ENCODE measurements at regions not wholly inside any gene's neighbourhood (a gene's known extent, or its start where the extent isn't known, plus 50 kb on each side); places are given as distances from the start of the nearest gene placed in this dataset.
A peak's percentile ranks its signal among the peaks of the same experiment; 100 is the strongest.

DNA sequence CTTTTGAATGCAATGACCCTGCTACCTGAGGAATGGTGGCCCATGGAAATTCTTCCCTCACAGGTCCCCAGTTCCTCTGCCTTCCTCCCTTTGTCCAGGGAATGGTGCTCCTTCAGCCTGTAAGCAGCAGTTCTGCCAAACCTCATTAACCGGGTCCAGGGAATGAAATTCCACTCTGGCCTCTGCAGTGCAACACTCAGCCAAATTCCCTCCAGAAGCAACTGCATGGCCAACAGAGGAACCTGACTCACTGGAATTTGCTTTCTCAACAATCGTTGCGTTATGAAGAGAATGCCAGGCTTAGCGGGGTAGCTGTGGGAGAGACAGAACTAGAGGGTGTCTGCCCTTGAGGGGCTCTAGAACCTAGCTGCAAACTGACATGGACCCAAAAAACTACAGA is 449.4 kb upstream of the PROK2 start:
- H3K36me3 ChIP-seq = no peaks in the 10 kb centered on the region
- no peaks in the 10 kb centered on the region for H3K27me3 ChIP-seq
- H3K4me3 ChIP-seq = no peak overlapping the region
- TF ChIP-seq, protein P1, sequence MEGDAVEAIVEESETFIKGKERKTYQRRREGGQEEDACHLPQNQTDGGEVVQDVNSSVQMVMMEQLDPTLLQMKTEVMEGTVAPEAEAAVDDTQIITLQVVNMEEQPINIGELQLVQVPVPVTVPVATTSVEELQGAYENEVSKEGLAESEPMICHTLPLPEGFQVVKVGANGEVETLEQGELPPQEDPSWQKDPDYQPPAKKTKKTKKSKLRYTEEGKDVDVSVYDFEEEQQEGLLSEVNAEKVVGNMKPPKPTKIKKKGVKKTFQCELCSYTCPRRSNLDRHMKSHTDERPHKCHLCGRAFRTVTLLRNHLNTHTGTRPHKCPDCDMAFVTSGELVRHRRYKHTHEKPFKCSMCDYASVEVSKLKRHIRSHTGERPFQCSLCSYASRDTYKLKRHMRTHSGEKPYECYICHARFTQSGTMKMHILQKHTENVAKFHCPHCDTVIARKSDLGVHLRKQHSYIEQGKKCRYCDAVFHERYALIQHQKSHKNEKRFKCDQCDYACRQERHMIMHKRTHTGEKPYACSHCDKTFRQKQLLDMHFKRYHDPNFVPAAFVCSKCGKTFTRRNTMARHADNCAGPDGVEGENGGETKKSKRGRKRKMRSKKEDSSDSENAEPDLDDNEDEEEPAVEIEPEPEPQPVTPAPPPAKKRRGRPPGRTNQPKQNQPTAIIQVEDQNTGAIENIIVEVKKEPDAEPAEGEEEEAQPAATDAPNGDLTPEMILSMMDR (IDR thresholded peaks at IDR 0.05) = no peak
- DNase-seq (ENCODE audit: low spot score) = peak; percentile 60
- no peak overlapping the region for H3K27ac ChIP-seq
- H3K9me3 ChIP-seq = no peaks in the 10 kb centered on the region
- H3K4me1 ChIP-seq = peaks cover 0 to 29% of the 10 kb centered on the region in 2 donors

DNA sequence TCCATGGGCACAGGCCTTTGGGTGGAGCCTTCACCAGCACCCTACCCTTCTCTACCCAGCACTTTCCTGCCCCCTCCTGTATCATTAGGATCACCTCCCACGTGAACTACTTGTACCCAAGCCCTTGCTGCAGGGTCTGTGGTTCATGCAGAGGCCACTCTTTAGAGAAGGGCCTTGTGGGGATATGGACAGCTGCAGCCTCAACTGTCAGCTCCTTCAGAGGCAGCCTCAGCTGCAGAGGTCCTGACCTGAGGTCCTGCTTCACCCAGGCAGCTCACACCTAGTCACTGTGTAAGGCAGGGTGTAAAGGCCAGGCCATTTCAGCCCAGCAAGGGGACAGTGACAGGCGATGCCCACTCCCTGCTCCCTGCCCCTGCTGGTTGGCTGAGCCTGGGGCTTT is 448.6 kb upstream of the PROK2 start:
- DNase-seq (ENCODE audit: low spot score) = no peak
- H3K9me3 ChIP-seq = no peaks in the 10 kb centered on the region
- H3K36me3 ChIP-seq = no peaks in the 10 kb centered on the region
- TF ChIP-seq, protein P1 (IDR thresholded peaks at IDR 0.05) = no peak
- no peaks in the 10 kb centered on the region for H3K27me3 ChIP-seq
- H3K4me3 ChIP-seq = no peak overlapping the region
- peaks cover 0 to 25% of the 10 kb centered on the region in 2 donors for H3K4me1 ChIP-seq
- H3K27ac ChIP-seq = no peak overlapping the region

GRCh38 chr3:72232777-72233176 is 447.8 kb upstream of the PROK2 start:
- no peak overlapping the region for H3K27ac ChIP-seq
- peaks cover 0 to 19% of the 10 kb centered on the region in 2 donors for H3K4me1 ChIP-seq
- DNase-seq (ENCODE audit: low spot score) = no peak
- H3K9me3 ChIP-seq = no peaks in the 10 kb centered on the region
- H3K4me3 ChIP-seq = no peak overlapping the region
- no peaks in the 10 kb centered on the region for H3K27me3 ChIP-seq
- TF ChIP-seq, protein P1 (IDR thresholded peaks at IDR 0.05) = no peak
- H3K36me3 ChIP-seq = no peaks in the 10 kb centered on the region

DNA sequence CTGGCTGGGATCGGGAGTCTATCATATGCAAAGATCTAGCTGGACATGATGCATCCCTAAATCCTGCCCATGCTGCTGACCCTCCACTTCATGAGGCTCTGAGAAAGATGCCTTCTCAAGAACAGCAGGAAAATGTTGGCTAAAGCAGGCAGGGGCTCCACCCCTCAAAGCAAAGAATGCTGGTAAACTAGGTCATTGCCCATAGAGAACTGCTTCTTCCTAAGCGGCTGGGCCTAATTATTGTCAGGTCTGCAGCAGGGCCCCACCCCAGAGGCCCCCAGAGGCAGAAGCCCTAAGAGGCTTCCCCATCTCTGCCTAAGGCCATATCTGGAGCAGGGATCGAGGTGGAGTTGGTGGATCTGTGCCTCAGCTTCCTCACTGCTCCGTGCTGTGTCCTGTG is 447.4 kb upstream of the PROK2 start:
- Histone ChIP-seq H3K9me3 (no peaks in the 10 kb centered on the region), H3K27ac (no peak overlapping the region), H3K36me3 (no peaks in the 10 kb centered on the region), H3K27me3 (no peaks in the 10 kb centered on the region), H3K4me1 (peaks cover 0 to 19% of the 10 kb centered on the region in 2 donors), H3K4me3 (no peak overlapping the region)
- DNase-seq (ENCODE audit: low spot score) = no peak
- TF ChIP-seq, protein P1 (IDR thresholded peaks at IDR 0.05) = no peak

GRCh38 chr3:72231439-72232196 is 446.7 kb upstream of the PROK2 start:
- DNase-seq (ENCODE audit: low spot score) = no peak
- Histone ChIP-seq H3K4me1 (peaks cover 0 to 19% of the 10 kb centered on the region in 2 donors), H3K27ac (no peak overlapping the region), H3K4me3 (no peak overlapping the region), H3K36me3 (no peaks in the 10 kb centered on the region), H3K9me3 (peaks cover 0 to 5% of the 10 kb centered on the region in 2 donors), H3K27me3 (no peaks in the 10 kb centered on the region)
- TF ChIP-seq, protein P1 (IDR thresholded peaks at IDR 0.05) = no peak

Data from right atrium auricular region (tissue), 2 donors.